Choroid plexus epithelial cell (primary cell): ENCODE measurements at regions not wholly inside any gene's neighbourhood (a gene's known extent, or its start where the extent isn't known, plus 50 kb on each side); places are given as distances from the start of the nearest gene placed in this dataset.
A peak's percentile ranks its signal among the peaks of the same experiment; 100 is the strongest.
"Not testable (repeated sequence)": the region's sequence is repeated elsewhere in the genome, so short reads cannot be mapped to it uniquely, and the experiment has no call there.

Experiments used
- DNase-seq: peaks from one replicate; pipeline ENCODE4 v3.0.0-alpha.2; 2010; ENCODE audit warnings: low read depth
- H3K4me3 ChIP-seq: 2 replicates; pipeline ENCODE4 v1.5.1; 2011; ENCODE audit warnings: low read depth, mild to moderate bottlenecking, control low read depth, low read length, moderate library complexity
- CTCF ChIP-seq: conservative IDR thresholded peaks from 2 replicates; pipeline ENCODE4 v1.5.1; 2011; ENCODE audit warnings: low read depth, mild to moderate bottlenecking, control low read depth, inconsistent platforms, low read length, moderate library complexity

DNA sequence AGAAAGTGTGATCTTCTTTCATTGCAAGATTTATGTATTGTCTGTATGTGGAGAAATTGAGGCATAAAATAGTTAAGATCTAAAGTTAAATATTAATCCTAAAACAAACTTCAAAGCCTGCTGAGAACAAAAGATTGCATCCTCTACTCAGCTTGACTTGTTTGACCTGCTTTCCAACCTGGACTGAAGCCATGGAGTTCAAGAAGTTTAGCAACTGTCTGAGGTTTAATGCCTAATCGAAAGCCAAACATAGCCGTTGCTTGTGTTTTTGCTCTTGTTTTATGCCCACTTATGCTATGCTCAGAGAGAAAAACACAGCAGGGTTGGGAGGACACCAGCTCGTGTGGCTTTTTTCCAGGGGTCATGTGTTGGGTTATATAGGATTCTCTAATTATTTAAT is 135.6 kb downstream of the NUFIP1 start:
- H3K4me3 ChIP-seq: no peak overlapping the region
- DNase-seq: no peak
- no peak for TF ChIP-seq CTCF

GRCh38 chr13:44848920-44849676 is 140.2 kb downstream of the NUFIP1 start:
- DNase-seq: peak; percentile 42
- TF ChIP-seq CTCF: no peak
- no peak overlapping the region for H3K4me3 ChIP-seq

GRCh38 chr13:44845281-44846058 is 143.8 kb downstream of the NUFIP1 start:
- not testable (repeated sequence) for DNase-seq, H3K4me3 ChIP-seq

DNA sequence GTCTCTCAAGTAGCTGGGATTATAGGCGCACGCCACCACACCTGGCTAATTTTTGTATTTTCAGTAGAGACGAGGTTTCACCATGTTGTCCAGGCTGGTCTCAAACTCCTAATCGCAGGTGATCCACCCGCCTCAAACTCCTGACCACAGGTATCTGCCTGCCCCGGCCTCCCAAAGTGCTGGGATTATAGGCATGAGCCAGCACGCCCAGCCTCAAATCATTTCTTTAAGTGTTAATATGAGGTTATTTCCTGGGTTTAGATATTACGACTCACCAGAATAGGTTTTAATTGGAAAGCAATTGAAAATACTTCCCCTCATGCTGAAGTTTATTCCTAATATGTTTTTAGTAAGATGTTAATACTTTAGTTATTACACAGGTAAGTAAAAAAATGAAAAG is 144.5 kb downstream of the NUFIP1 start:
- no peak for TF ChIP-seq CTCF
- DNase-seq: no peak
- H3K4me3 ChIP-seq: no peak overlapping the region

DNA sequence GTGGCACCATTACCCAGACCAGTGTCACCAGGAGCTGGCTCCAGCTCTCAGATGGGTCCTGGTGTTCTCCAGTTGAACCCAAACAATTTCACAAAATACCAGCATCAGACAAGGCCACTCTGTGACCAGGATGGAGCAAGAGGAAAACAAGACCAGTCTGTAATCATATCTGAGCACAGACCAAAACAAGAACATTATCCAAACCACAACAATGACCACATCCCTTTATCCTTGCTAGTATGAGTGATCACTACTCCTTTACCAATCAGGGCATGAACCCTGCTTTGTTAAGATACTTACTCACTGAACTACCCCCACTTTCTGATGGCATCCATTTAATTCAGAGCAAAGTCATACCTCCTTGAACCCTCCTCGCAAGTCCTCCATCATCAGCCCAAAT is 145.9 kb downstream of the NUFIP1 start:
- no peak for TF ChIP-seq CTCF
- DNase-seq: peak; percentile 44
- no peak overlapping the region for H3K4me3 ChIP-seq

DNA sequence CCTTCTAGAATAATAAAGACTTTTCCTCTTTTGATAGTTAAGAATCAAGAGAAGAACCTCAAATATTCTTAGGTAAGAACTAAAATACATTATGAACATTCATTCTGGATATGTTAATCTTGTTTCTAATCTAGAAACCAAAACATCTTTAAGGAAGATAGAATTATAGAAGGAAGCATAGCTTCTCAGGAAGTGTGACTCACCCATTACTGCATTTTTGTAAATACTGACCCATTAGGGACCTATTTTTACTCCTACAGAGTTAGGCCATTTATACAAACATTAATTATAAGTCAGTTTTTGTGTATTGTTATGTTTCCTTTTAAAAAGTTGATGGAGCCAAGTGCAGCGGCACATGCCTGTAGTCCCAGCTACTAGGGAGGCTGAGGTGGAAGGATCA is 147.1 kb downstream of the NUFIP1 start:
- no peak for TF ChIP-seq CTCF
- no peak overlapping the region for H3K4me3 ChIP-seq
- peak; percentile 68 for DNase-seq

GRCh38 chr13:44840131-44840530 is 149.1 kb downstream of the NUFIP1 start:
- H3K4me3 ChIP-seq: no peak overlapping the region
- TF ChIP-seq CTCF: no peak
- peak; percentile 22 for DNase-seq
